Ishikawa (cell line): ENCODE measurements at regions not wholly inside any gene's neighbourhood (a gene's known extent, or its start where the extent isn't known, plus 50 kb on each side); places are given as distances from the start of the nearest gene placed in this dataset.

Experiments used
- CEBPB ChIP-seq: IDR thresholded peaks from 2 replicates; pipeline ENCODE4 v1.6.1; 2012
- EGR1 ChIP-seq: IDR thresholded peaks from 2 replicates; pipeline ENCODE4 v1.6.1; 2012
- EP300 ChIP-seq: IDR thresholded peaks from 2 replicates; pipeline ENCODE4 v1.6.1; 2012; ENCODE audit warnings: borderline replicate concordance
- MAX ChIP-seq: IDR thresholded peaks from 2 replicates; pipeline ENCODE4 v1.6.1; 2012
- RAD21 ChIP-seq: IDR thresholded peaks from 2 replicates; pipeline ENCODE4 v1.6.1; 2012; ENCODE audit warnings: low read depth
- REST ChIP-seq: IDR thresholded peaks from 2 replicates; pipeline ENCODE4 v1.6.1; 2012; ENCODE audit warnings: low read depth, mild to moderate bottlenecking
- TAF1 ChIP-seq: IDR thresholded peaks from 2 replicates; pipeline ENCODE4 v1.6.1; 2012; ENCODE audit warnings: low read depth, mild to moderate bottlenecking
- TEAD4 ChIP-seq: IDR thresholded peaks from 2 replicates; pipeline ENCODE4 v1.6.1; 2012
- YY1 ChIP-seq: IDR thresholded peaks from 2 replicates; pipeline ENCODE4 v1.6.1; 2012; ENCODE audit warnings: low read depth

GRCh38 chr13:37953696-37954095 is 84.1 kb upstream of the TRPC4 start:
- no peak for TF ChIP-seq CEBPB
- TF ChIP-seq RAD21 = no peak
- no peak for TF ChIP-seq YY1
- TF ChIP-seq TEAD4 = no peak
- no peak for TF ChIP-seq MAX
- no peak for TF ChIP-seq EP300
- no peak for TF ChIP-seq REST
- TF ChIP-seq EGR1 = no peak
- TF ChIP-seq TAF1 = no peak
